GM18870 (cell line): ENCODE measurements at regions not wholly inside any gene's neighbourhood (a gene's known extent, or its start where the extent isn't known, plus 50 kb on each side); places are given as distances from the start of the nearest gene placed in this dataset.
"Not testable (repeated sequence)": the region's sequence is repeated elsewhere in the genome, so short reads cannot be mapped to it uniquely, and the experiment has no call there.

Experiments
- ATAC-seq: cut with Tn5 transposase; IDR thresholded peaks from one replicate; pipeline ENCODE4 v1.9.1; 2021; ENCODE audit warnings: moderate library complexity; ENCODE audit not compliant: unreplicated experiment

DNA sequence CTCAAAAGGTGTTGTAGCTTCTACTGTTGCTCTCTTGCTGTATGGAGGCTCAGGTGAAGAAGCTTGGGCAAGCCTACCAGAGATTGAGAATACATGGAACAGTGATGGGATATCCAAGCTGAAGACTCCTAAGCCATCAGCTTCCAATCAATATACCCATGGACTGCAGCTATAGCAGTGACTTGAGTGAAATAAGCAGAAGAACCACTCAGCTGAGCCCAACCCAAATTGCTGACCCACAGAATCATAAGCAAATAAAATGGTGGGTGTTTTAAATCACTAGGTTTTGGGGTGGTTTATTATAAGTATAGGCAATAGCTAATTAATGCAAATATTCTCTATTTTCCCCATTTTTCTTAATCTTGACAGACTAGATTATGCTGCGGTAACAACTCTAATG lies 147.7 kb upstream of the SALL1 start:
- ATAC-seq: no peak

DNA sequence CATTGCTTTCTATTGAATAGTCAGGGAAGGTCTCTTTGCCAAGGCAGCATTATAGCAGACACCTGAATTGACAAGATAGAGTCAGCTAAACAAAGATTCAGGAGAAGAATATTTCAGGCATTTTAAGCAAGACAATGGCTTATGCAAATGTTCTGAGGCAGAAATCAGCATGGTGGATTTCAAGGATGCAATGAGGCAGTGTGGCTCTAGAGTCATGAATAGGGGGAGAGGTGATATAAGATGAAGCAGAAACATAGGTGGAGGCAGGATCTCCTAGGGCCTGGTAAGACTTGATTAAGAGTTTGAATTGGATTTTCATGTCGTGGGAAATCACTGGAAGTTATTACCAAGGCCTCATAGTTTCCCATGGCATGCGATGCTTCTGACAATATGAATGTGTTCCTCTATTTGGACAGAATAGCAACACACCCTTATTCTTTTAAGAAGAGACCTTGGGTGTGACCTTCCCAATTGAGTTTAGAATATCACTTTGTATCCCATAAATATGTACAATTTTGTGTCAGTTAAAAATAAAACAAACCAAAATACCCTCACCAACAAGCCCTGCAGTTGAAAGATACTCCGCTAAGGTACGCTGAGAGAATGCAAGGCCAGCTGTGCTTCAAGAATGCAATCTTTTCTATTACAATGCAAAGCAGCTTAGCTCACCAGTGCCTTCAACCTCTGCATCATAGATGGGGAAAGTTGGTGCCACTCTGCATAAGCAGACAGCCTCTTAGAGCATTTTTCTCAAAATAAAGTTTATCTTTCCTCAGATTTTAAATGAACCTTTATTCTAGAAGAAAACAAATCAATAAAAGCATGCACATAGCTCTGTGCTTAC lies 139.6 kb upstream of the SALL1 start:
- ATAC-seq: no peak

DNA sequence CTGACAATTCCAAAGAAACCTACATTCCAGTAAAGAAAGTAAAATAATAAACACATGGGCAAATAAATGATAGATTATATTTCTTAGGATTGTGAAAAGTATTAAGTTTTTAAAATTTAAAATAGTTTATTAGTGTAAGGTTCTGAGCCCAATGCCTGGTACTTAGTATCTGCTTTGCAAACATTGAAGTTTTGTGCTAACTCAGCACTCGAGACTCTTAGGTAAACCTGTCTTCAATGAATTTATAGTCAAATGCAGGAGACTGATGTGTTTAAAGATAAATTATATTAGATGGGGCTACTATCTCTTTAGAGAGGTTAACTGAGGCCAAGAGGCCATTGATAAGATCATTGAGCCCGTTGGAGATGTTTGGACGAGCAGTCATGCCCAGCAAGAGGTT lies 138.3 kb upstream of the SALL1 start:
- ATAC-seq: no peak

DNA sequence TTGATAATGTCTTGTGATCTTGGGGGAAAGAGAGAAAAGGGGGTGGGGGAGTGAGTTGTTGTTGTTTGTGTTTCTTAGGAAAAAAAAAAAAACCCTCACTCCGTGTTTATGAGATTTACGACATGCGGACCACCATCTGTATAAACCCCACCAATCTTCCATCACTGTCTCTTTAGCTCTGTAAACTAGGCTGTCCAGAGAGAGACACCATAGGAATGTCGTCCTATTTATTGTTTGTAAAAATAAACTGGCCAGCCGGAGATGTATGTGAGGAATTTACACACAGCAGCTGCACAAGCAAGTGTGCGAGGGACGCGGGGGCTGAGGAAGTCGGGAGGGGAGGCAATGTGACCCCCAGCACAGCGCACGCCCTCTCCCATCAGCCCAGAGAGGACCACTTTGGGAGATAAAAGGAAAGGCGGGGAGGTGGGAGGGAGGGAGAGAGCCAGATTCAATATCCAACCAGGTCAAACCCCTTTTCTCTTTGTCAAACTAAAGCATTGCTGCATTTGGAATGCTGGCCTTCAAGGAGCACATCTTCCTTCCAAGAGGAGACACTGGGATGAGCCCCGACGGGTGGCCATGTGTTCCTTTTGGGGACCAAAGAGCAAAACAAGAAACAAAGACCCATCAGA lies 136.2 kb upstream of the SALL1 start:
- ATAC-seq: no peak

DNA sequence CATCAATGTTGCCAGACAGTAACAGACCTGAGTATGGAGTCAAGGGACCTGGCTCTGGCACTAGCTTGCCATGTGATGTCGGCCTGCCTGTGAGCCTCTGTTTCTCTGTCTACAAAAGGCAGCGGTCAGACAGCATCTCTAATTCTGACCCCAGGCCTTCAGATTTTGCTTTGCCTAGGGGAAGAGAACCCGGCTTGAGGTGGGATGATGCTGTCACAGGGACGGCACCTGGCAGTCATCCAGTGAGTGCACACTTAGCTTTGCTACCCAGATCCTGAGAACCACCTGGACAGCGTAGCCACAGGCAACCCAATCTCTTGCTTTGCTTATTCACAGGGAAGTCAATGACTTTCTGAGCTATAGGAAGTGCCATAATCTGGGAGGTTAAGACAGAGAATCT lies 135.2 kb upstream of the SALL1 start:
- no peak for ATAC-seq

DNA sequence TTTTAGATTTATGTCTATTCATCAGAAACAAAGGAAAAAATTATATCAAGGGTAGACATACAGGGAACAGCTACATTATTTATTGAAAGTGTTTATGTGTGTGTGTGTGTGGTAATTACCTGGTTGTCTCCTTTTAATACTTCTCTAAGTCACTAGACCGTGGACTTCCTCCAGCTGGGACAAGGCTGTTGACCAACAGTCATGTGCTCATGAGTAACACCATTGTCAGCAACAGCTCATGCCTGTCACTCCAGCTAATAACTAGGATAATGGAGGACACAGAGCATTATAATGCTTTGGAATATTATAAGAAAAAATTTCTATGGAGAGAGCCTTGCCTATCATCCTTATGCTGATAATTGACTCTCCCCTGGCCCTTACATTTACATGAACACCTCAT lies 125.3 kb upstream of the SALL1 start:
- ATAC-seq: no peak

DNA sequence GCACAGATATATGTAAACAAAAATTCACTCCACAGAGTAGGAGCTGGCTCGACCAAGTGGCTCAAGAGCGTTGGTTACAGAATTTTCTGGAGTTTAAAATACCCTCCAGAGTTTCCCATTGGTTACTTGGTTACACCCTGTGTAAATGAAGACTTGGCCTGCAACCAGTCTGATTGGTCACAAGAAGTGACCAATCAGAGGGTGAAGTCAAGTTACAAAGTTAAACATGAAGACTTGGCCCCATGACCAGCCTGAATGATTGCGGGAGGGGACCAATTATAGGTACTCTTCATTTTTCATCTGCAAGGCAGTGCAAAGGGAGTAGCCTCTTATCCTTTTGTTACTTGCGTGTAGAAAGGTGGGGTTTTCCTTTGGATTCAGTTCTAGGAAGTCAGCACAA lies 121.3 kb upstream of the SALL1 start:
- ATAC-seq: no peak

DNA sequence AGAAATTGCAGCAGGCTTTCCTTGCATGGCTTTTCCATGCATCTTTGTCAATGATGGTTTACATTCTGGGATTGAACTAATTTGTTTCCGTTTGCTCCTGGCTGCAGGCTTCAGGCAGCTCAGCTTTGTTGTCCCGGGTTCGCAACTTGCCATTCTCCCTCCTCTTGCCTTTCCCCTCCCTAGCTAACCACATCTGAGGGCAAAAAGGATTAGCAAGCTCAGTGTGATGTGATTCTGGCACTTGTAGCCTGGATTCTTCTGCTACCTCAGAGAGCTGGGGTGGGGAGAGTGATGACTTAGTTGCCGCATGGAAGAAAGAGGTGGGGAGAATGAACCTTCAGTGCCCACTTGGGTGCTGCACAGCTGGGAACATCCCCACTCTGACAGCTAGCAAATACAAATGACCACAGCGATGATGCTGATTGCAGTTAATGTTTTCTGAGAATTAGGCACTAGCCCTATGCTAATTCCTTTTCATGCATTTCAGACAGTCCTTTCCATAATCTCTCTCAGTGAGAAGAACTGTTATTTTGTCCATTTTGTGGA lies 120.2 kb upstream of the SALL1 start:
- no peak for ATAC-seq

DNA sequence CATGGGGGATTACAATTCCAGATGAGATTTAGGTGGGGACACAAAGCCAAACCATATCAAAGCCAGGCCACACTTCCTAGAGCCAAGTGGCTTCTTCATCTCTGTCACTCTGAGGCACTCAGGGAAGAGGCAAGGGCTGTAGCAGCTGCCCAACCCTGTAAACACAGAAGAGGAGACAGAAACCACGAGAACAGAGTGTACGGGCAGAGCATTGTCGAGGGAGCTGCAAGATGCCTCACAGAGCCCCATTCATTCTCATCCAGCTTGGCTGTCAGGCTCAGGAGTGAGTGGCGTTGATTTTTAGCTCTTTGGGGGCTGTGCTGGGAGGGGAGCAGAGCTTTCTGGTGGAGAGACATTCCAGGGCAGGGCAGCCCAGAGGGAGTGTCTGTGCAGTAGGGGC lies 117.2 kb upstream of the SALL1 start:
- ATAC-seq: no peak

DNA sequence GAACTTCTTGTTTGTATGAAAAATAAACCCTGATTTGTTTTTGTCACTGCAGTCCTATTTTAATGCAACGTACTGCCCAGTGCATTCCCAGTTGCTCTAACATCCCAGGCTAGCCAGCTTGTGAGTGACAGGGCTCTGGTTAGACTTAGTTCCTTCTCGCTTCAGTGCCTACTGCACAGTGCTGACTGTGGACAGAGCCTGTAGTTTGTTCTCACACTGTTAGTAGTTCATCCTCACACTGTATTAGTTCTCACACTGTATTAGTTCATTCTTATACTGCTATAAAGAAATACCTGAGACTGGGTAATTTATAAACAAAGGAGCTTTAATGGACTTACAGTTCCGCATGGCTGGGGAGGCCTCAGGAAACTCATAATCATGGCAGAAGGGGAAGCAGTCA lies 116.6 kb upstream of the SALL1 start:
- ATAC-seq: no peak

DNA sequence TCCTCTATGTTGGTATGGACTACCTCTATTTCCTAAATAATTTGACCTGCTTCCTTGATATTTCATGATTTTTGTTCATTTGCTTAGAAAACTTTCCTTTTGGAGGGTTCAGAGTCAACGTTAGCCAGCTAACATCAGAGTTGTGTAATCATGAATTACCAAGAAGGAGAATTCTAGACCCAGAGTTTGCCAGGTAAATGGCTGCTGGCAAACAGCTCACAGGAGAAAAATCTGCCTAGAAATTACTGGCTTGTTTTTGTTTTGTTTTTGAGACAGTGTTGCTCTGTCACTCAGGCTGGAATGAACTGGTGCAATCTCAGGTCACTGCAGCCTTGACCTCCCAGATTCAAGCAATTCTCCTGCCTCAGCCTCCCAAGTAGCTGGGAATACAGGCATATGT lies 111.4 kb upstream of the SALL1 start:
- no peak for ATAC-seq

DNA sequence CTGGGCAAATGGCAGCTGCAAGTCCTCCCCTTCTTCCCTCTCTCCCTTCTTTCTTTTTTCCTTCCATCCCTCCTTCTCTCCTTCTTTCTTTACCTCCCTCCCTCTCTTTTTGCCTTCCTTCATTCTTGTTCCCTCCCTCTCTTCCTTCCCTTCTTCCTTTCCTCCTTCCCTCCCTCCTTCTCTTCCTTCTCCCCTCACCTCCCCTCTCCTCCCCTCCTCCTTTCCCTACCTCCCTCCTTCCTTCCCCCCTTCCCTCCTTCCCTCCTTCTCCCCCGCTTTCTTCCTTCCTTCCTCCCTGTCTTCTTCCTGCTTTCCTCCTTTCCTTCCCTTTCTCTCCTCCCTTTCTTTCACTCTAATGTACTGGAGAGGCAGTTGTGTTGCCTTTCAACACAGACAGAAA lies 110.8 kb upstream of the SALL1 start:
- no peak for ATAC-seq

DNA sequence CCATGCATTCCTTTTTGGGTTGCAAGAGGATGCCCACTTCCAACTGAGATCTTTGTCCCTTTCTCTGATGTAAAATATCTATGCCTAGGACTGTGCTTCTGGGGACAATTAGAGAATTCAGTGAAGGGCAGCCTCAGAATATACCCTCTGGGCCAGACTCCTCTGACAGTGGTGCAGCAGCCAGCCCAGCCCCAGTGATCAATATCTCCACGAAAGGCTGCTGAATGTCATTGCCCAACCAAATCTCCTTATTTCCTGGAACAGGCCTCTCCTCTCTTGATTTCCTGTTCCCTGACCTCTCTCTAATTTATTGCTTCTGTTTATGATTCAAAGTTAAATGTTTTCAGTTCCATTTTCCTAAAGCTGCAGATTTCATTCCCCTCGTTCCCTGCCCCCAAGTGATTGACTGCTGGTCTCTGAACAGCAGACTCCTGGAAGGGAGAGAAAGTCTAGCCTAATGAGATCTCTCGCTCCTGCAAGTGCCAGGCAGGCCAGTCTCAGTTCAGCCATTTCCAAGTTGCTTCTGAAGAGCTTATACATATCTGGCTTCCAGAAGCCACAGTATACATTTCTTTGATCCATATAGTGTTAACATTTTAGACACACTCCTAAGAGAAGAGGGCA lies 104.4 kb upstream of the SALL1 start:
- ATAC-seq: no peak

DNA sequence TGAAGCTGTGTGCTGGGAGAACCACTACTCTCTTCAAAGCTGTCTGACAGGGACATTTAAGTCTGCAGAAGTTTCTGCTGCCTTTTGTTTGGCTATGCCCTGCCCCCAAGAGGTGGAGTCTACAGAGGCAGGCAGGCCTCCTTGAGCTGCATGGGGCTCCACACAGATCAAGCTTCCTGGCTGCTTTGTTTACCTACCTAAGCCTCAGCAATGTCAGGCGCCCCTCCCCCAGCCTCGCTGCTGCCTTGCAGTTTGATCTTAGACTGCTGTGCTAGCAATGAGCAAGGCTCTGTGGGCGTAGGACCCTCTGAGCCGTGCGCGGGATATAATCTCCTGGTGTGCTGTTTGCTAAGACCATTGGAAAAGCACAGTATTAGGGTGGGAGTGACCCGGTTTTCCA lies 103.3 kb upstream of the SALL1 start:
- not testable (repeated sequence) for ATAC-seq

DNA sequence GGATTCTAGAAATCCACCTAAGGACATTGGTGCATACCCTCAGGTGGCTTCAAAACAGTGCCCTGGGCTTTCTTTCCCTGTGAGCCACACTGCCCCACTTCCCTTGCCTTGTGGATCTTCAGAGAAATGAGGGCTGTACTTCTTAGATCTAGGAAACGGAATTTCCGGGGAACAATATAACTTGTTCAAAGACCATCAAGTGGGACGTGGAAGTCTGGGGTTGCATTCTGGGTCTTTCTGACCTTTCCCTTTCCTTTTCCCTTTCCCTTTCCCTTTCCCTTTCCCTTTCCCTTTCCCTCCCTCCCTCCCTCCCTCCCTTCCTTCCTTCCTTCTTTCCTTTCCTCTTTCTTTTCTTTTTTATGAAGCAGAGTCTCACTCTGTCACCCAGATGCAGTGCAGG lies 97.1 kb upstream of the SALL1 start:
- ATAC-seq: no peak

DNA sequence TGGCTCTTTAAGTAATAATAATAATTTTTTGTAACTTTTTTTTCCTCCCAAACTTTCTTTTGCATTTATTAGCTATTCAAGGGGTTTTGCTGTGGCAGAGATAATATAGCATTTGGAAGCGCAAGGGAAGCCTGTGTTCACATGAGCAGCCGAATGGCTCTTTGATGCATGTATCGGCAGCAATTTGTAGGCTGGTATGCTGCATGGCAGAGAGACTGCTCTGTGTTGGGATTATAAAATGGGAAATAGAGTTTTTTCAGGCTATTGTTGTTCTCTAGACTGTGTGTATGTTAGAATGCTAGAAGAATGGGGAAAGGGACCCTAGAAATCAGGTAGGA lies 94.6 kb upstream of the SALL1 start:
- no peak for ATAC-seq

DNA sequence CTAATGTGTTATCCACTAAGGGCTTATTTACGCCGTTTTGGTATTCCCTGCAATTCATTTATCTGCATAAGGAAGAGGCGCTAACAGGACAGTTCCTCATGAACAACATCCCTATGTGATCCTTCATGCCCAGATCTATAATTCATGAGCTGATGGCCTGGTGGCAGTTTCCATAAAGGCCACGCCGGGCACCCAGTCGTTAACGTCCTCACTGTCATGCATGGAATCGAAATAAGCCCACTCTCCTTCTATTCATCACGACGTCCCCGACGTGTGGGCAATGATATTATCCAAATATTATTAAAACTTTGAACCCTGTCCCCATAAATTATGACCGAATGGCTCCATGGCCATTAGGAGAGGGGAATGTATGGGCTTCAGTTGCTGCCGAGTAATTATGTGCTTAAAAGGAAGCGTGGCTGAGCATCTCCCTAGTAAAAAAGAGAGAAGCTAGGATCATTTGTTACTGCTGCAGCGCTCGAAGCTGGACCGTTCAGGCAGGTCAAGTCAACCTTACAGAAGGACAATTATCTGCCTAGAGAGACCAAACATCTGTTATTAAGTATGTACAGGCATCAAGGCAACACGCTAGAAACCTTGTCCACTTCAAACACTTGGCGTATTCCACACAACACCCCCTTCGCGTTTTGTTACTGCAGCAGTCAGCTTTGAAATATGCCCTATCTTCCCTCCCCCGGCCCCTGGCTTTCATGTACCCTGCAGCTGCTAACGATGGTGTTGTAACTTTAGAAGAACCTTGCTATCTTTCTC lies 94.0 kb upstream of the SALL1 start:
- ATAC-seq: no peak

DNA sequence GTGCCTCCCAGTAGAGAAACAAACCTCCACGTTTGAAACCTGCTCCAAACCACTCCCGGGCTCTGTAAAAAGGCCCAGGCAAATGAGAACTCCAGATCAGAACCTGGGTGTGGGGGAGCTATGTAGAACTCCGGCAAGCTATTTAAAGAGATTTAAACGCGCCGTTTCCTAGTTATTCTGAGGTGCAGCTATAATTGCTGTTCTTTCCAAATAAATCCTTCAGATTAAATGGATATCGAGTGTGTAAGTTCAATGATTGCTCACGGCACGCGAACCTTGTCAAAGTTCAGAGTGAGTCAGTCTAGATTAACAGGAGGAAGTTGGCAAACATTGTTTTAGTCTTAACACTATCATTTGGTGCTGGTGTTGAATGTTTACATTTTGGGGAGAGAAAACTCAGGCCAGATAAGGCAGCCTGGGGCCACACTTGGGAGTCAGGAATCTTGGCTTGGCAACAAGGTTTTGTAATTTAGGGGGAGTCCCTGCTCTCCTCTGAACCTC lies 92.9 kb upstream of the SALL1 start:
- no peak for ATAC-seq

DNA sequence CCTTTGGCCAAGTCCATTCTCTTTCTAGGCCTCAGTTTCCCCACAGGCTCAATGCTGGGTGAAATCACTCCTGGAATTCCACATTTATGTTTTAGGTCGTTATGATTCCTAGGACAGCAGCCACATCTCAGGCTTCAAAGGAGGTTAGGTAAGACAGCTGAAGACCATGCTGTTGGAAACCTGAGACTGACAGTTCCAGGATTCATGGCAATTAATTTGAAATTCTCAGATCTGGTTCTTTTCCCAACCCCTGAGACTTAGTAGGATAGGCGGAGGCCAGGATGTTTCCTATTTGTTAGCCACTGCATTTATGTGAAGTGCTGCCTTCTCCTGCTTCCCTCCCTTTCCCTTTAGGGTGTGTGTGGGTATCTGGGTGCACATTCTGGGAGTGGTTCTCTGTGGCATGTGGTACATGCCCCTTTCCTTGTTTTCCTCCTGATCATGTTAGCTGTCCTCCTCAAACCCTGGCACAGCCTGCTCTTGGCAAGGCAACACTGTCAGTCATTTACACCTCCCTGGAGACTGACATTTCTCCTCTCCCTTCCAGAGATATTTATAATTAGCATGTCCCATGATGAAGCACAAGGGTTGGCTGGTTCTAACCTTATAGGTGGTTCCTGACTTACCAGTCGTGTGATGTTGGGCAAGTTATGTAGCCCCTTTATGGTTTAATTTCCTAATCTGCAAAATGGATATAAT lies 91.4 kb upstream of the SALL1 start:
- no peak for ATAC-seq

DNA sequence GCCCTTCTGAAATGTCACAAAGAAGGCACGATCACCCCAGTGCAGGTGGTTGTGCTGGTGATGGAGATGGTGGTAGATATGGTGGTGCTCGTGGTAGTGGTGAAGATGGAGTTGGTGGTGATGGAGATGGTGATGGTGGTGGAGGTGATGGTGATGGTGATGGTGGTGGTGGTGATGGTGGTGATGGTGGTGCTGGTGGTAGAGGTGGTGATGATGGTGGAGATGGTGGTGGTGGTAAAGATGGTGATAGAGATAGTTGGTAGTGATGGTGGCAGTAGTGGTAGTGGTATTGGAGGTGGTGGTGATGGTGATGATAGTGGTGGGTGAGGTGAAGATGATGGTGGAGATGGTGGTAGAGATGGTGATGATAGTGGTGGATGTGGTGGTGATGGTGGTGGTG lies 88.1 kb upstream of the SALL1 start:
- ATAC-seq: no peak
